AML-193 (cell line): ENCODE measurements at regions not wholly inside any gene's neighbourhood (a gene's known extent, or its start where the extent isn't known, plus 50 kb on each side); places are given as distances from the start of the nearest gene placed in this dataset.
"Not testable (repeated sequence)": the region's sequence is repeated elsewhere in the genome, so short reads cannot be mapped to it uniquely, and the experiment has no call there.

Source experiments
- DNase-seq, 2 experiments: peaks; one replicate each; lab custom pipeline; 2025; lab: John Stamatoyannopoulos, UW

- no peak for DNase-seq
Measured at GRCh38 chr2:33984131-33984530, 385.0 kb upstream of the FAM98A start.

GRCh38 chr2:33978471-33978870 lies 379.4 kb upstream of the FAM98A start:
- no peak for DNase-seq

- DNase-seq: no peak
Measured at GRCh38 chr2:33975498-33975897, 376.4 kb upstream of the FAM98A start.

DNA sequence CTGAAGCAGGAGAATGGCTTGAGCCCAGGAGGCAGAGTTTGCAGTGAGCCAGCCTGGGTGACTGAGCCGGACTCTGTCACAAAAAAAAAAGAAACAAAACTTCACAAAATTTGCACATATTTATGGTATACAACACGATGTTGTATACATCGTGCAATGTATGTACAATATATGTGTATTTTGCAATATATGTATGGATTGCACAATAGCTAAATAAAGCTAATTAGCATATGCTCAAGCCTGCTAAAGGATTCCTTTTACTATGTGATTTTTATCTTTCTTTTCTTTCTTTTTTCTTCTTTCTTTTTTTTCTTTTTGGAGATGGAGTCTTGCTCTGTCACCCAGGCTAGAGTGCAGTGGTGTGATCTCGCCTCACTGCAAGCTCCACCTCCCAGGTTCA lies 368.0 kb upstream of the FAM98A start:
- no peak for DNase-seq

DNA sequence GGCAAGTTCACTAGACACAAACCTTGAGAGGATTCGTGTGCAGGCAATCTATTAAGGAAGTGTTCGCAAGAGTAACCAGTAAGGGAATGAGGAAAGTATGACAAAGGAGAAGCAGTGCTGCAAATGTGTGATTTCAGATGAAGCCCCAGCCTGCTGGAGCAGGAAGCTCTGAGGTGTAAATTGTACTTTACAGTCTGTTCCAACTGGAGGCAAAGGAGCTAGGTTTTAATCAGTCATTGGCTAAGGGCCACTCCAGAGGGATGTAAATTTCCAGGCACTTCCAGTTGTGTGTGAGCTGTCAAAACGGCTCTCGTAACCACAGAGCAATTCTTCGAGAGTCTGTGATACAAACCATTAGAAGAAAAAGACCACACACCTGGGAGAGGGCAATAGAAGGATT lies 359.5 kb upstream of the FAM98A start:
- DNase-seq: no peak

- no peak for DNase-seq
Measured at GRCh38 chr2:33949371-33949770, 350.3 kb upstream of the FAM98A start.

DNA sequence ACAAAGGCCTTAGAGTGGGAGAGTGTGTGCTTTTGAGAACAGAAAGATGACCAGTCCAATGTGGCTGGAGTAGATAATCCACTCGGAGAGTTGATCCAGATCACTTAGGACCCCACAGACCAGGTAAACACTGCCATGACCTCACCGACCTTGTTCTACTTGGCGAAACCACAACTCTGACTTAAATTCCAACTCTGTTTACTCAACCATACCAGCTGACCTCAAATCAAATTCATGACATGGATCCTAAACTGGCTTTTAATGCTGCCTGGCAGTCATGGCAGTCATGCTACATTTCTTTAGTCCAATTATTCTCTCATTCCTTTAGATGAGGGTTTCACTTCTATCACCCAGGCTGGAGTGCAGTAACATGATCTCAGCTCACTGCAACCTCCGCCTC lies 347.1 kb upstream of the FAM98A start:
- DNase-seq: no peak

GRCh38 chr2:33933203-33933602 lies 334.1 kb upstream of the FAM98A start:
- DNase-seq: no peak

- no peak for DNase-seq
Measured at GRCh38 chr2:33931164-33931563, 332.1 kb upstream of the FAM98A start.

- DNase-seq: no peak
Measured at GRCh38 chr2:33929467-33929866, 330.4 kb upstream of the FAM98A start.

DNA sequence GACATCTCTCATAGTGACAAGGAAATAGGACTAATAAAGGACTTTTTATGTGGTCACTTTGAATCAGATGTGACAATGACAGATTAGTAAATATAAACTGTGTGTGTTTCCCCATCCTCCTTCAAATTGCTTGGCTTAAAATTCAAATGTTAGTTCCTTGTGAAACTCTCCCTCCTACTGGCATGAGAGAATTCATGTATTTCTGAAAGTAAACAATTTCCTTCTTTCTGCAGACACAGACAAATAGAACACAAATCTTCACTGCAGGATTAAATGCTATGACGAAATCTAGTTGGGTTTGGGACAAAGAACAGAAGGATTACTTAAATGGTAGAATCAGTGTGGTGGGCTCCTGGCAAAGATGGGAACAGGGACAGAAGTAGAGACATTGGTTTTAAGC lies 328.7 kb upstream of the FAM98A start:
- no peak for DNase-seq

DNA sequence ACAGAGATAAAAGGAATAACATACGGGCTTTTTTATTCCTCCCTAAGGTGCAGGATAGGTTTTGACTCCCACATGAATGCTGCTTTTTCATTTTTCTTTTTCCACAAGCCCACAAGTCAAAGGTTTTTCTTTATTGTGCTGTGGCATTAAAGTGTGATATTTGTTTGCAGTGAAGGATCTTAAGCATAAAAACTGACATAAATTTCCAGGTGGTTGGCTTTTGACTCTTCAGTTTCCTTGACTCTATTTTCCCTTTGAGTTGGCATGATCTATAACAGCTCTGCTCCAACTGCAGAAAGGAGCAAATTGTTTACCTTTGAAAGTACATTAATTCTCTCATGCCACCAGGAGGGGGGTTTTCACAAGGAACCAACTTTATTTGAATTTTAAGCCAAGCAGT lies 326.2 kb upstream of the FAM98A start:
- DNase-seq: no peak

DNA sequence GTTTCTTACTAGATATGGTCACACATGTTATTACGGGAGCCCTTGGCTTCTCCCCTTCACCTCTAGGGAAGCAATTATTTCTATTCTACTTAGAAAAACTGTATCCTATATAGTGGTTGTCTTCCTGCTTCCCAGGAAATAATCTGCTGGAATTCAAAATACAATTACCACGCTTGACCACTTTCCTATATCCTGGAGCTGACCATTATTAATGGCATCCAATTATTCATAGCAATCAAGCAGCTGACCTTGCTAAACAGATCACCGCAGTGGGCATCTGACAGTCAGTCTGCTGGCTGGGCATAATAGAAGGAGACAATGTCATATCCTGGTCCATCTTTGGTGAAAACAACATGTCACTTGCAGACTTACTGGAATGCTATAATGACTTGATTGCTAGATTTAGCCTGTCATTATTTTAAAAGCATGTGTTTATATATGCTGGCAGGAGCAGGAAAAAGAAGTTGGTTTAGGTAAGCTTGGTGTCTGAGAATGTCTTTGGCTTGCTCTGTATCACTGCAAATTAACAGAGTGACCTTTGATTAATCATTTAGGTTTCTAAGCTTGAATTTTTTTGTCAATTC lies 325.6 kb upstream of the FAM98A start:
- DNase-seq: no peak

DNA sequence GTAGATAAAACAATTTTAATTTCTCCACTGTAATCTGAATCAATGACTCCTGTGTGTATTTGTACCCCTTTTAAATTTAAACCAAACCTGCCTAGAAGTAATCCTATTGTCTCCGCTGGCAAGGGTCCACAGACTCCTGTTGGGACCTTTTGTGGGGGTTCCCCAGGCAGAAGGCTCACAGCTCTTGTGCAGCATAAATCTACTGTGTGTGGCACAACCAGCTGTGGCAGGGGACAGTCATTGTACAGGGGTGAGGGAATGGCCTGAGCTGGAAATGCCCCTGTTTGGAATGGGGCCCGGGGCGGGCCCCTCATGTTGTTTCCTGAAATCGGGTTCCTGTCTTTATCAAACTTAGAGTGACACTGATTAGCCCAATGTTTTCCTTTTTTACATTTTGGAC lies 318.2 kb upstream of the FAM98A start:
- DNase-seq: no peak

DNA sequence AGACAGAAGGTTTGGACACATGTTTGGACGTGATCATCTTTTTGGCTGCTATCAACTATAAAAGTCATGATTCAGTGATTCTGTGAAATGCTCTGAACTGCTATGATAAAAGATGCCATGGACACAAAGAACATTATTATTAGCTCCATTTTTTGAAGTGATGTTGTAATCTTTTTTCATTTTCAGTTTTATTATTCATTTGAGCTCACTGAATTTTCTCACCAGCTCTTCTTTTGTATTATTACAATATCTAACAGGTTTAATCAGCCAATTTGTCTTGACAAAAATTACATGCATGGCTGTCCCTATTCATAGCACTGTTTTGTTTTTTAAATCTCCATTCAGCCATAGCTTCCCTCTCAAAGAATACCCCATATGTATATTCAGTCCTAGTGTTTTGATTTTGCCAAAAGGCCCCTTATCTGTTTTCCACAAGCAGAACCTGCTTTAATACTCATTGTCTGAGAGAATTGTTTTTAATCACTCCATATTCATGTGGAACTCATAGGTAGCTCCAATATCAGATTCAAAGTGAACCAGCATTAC lies 314.0 kb upstream of the FAM98A start:
- DNase-seq: no peak

DNA sequence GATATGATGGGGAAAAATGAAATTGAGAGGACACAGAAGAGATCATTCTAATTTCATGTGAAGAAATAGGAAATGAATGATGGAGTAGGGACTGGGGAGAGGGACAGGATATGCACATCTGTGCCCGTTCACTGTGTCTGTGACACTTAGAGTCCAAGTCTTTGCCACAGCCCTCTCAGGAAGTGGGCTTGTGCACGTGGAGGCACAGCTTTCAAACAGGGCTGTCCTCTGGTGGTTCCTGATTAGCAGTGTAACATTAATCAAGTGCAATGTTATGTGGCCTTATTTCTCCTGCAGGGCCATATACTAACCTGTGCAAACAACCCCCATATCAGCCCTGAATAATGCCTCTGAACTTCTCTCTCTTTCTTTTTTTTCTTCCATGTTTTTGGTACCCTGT lies 312.2 kb upstream of the FAM98A start:
- DNase-seq: no peak

DNA sequence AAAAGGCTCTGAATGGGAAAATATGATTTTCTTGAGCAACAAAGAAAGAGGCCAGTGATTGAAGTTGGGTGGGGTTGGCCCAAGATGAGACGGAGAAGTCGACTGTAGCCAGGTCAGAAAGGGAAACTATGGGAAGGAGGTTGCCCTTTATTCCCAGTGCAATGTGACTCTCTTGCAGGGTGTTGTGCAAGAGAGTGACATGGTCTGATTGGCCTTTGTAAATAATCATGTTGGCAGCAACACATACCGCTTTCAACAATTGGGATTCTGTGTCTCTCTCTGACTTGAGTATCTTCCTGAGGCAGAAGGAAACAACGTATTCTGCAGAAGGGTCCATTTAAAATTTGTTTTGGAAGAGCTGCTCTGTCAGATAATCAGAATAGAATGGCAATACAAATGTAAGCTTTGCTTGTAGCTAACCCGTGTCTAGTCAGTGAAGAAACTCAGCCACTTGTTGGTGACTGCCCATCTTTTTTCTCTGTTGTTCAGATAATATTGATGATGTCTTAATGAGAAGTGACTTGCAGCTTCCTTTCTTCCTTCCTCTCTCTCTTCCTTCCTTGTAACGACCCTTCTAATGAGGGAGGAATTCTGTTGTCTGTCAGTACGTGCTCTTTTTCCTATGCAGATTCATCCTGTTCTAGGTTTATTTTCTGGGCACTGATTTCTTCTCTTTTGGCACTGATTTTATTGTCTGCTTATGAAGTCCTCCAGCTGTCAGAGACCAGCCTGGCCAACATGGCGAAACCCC lies 311.0 kb upstream of the FAM98A start:
- no peak for DNase-seq

DNA sequence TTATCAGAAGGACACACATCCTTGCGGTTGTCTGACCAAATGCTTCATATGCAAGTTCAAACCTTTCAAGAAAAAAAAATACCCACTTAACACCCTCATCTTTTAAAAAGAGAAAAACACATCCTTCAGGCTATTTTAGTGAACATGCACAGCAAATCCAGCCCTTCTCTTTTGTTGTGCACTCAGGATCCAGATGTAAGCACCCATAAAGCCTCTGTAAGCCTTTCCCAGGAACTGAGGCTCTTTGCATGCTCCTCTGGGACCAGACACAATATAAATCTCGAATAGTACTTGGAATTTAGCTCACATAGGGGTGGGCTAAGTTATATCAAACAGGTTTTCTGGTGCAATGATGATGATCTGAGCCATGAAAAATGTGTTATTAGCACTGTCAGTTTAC lies 308.8 kb upstream of the FAM98A start:
- DNase-seq: no peak

- not testable (repeated sequence) for DNase-seq
Measured at GRCh38 chr2:33906129-33906528, 307.0 kb upstream of the FAM98A start.

DNA sequence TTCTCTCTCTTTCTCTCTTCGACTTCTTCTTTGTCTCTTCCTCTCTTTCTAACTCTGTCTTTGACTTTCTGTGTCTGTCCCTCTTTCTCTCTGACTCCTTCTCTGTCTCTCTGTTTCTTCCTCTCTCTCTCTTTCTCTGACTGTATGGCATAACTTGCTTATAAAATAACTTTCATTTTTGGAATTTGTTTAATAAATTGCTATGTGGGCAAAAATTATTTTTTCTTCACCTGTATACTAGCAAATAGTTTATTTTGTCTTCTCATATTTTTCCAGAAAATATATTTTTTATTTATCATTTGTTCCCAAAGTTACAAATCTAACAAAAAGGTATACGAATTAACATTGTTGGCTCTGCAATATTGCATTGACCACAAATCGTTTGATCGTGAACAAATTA lies 305.7 kb upstream of the FAM98A start:
- DNase-seq: no peak

- DNase-seq: no peak
Measured at GRCh38 chr2:33903701-33904100, 304.6 kb upstream of the FAM98A start.

- peak in 1 of 2 experiments; percentile 14 for DNase-seq
Measured at GRCh38 chr2:33903215-33903614, 304.1 kb upstream of the FAM98A start.

DNA sequence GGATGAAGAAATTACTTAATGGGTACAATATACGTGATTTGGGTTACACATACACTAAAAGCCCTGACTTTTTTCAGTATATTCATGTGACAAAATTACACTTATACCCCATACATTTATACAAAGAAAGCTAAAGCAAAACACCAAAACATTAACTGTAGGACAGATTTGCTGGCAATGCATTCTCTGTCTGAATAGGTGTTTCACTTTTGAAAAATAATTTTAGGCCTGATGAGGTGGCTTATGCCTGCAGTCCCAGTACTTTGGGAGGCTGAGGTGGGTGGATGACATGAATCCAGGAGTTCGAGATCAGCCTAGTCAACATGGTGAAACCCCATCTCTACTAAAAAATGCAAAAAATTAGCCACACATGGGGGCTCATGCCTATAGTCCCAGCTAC lies 301.5 kb upstream of the FAM98A start:
- DNase-seq: no peak

DNA sequence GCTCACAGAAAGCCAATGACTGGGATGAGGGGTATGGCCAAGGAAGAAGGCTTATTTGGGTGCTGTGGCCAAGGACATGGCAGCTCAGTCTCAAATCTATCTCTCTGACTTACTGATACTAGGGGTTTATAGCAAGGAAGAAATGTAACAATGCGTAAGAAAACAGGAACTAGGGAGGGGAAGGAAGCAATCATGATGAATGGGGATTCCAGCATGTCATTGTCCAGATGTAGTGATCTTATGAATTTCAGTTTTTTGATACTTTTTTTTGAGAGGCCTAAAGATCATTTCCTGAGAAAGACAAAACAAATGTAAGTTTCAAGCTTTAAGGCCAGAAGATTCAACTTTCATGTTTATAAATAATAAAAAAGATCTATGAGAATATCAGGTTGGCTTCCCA lies 298.6 kb upstream of the FAM98A start:
- DNase-seq: no peak
